ENCODE measurements at regions not wholly inside any gene's neighbourhood (a gene's known extent, or its start where the extent isn't known, plus 50 kb on each side); places are given as distances from the start of the nearest gene placed in this dataset.

GRCh38 chr6:45754432-45754831, 261.2 kb downstream of the CLIC5 start:
- DNase-seq: no peak
- Histone ChIP-seq H3K4me3 (ENCODE audit: low read length in 3 of 3) (no peak overlapping the region), H3K4me1 (ENCODE audit: control insufficient read depth in 2 of 3, insufficient read depth in 2 of 3, low read depth in 1 of 3, low read length in 3 of 3) (no peaks in the 10 kb centered on the region), H3K9me3 (ENCODE audit: control insufficient read depth in 2 of 3, insufficient read depth in 1 of 3, low read length in 3 of 3) (no peaks in the 10 kb centered on the region), H3K27me3 (ENCODE audit: control insufficient read depth, insufficient read depth, low read length) (no peaks in the 10 kb centered on the region), H3K9ac (ENCODE audit: low read length in 3 of 3) (no peak overlapping the region), H3K27ac (ENCODE audit: low read depth in 2 of 2, low read length in 2 of 2) (no peak overlapping the region), H3K36me3 (ENCODE audit: control insufficient read depth in 2 of 3, insufficient read depth in 3 of 3, low read length in 3 of 3) (no peaks in the 10 kb centered on the region)
- FAIRE-seq: no peak
- TF ChIP-seq, protein P1, sequence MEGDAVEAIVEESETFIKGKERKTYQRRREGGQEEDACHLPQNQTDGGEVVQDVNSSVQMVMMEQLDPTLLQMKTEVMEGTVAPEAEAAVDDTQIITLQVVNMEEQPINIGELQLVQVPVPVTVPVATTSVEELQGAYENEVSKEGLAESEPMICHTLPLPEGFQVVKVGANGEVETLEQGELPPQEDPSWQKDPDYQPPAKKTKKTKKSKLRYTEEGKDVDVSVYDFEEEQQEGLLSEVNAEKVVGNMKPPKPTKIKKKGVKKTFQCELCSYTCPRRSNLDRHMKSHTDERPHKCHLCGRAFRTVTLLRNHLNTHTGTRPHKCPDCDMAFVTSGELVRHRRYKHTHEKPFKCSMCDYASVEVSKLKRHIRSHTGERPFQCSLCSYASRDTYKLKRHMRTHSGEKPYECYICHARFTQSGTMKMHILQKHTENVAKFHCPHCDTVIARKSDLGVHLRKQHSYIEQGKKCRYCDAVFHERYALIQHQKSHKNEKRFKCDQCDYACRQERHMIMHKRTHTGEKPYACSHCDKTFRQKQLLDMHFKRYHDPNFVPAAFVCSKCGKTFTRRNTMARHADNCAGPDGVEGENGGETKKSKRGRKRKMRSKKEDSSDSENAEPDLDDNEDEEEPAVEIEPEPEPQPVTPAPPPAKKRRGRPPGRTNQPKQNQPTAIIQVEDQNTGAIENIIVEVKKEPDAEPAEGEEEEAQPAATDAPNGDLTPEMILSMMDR (IDR thresholded peaks at IDR 0.05; ENCODE audit: borderline replicate concordance, extremely low read depth, insufficient read depth): no peak
- intact Hi-C loops (cut with DNase I): no loop called here

DNA sequence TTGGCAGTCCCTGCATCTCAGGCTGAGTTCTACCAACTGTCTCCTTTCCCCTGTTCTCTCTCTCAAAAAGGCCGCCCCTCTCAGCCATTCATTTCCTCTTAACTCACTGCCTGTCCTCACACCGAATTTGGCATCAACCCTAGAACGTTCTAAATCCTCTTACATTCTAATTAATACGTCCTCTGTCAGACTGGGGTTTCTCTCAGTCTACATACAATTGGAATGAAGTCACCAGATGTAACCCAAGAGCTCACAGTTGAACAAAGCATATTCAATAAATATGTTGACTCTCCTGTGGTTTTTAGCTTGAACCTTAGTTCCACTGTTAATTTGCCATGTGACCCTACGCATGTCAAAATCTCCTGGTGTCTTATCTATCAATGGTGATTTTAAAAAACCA, 269.6 kb downstream of the CLIC5 start:
- Histone ChIP-seq H3K27me3 (ENCODE audit: control insufficient read depth, insufficient read depth, low read length) (no peaks in the 10 kb centered on the region), H3K9ac (ENCODE audit: low read length in 3 of 3) (no peak overlapping the region), H3K27ac (ENCODE audit: low read depth in 2 of 2, low read length in 2 of 2) (no peak overlapping the region), H3K4me3 (ENCODE audit: low read length in 3 of 3) (no peak overlapping the region), H3K9me3 (ENCODE audit: control insufficient read depth in 2 of 3, insufficient read depth in 1 of 3, low read length in 3 of 3) (peaks cover 0 to 9% (median 6%) of the 10 kb centered on the region in 3 donors), H3K36me3 (ENCODE audit: control insufficient read depth in 2 of 3, insufficient read depth in 3 of 3, low read length in 3 of 3) (no peaks in the 10 kb centered on the region), H3K4me1 (ENCODE audit: control insufficient read depth in 2 of 3, insufficient read depth in 2 of 3, low read depth in 1 of 3, low read length in 3 of 3) (no peaks in the 10 kb centered on the region)
- DNase-seq (peak in 1 of 5 donors; percentile 34), FAIRE-seq (no peak)
- TF ChIP-seq, protein P1 (IDR thresholded peaks at IDR 0.05; ENCODE audit: borderline replicate concordance, extremely low read depth, insufficient read depth): no peak
- intact Hi-C loops (cut with DNase I): no loop called here

- Histone ChIP-seq H3K4me1 (ENCODE audit: control insufficient read depth in 2 of 3, insufficient read depth in 2 of 3, low read depth in 1 of 3, low read length in 3 of 3) (no peaks in the 10 kb centered on the region), H3K9me3 (ENCODE audit: control insufficient read depth in 2 of 3, insufficient read depth in 1 of 3, low read length in 3 of 3) (peaks cover 0 to 6% (median 2%) of the 10 kb centered on the region in 3 donors), H3K27me3 (ENCODE audit: control insufficient read depth, insufficient read depth, low read length) (no peaks in the 10 kb centered on the region), H3K4me3 (ENCODE audit: low read length in 3 of 3) (no peak overlapping the region), H3K36me3 (ENCODE audit: control insufficient read depth in 2 of 3, insufficient read depth in 3 of 3, low read length in 3 of 3) (no peaks in the 10 kb centered on the region), H3K27ac (ENCODE audit: low read depth in 2 of 2, low read length in 2 of 2) (no peak overlapping the region), H3K9ac (ENCODE audit: low read length in 3 of 3) (no peak overlapping the region)
- no peak for DNase-seq
- intact Hi-C loops (cut with DNase I): no loop called here
- no peak for FAIRE-seq
- TF ChIP-seq, protein P1 (IDR thresholded peaks at IDR 0.05; ENCODE audit: borderline replicate concordance, extremely low read depth, insufficient read depth): no peak
Measured at GRCh38 chr6:45743028-45743615, 272.5 kb downstream of the CLIC5 start.

GRCh38 chr6:45742591-45742990, 273.1 kb downstream of the CLIC5 start:
- H3K36me3 ChIP-seq (ENCODE audit: control insufficient read depth in 2 of 3, insufficient read depth in 3 of 3, low read length in 3 of 3): no peaks in the 10 kb centered on the region
- TF ChIP-seq, protein P1 (IDR thresholded peaks at IDR 0.05; ENCODE audit: borderline replicate concordance, extremely low read depth, insufficient read depth): no peak
- no peak for FAIRE-seq
- DNase-seq: no peak
- peaks cover 0 to under 1% (median 0%) of the 10 kb centered on the region in 3 donors for H3K9me3 ChIP-seq (ENCODE audit: control insufficient read depth in 2 of 3, insufficient read depth in 1 of 3, low read length in 3 of 3)
- H3K4me3 ChIP-seq (ENCODE audit: low read length in 3 of 3): no peak overlapping the region
- H3K4me1 ChIP-seq (ENCODE audit: control insufficient read depth in 2 of 3, insufficient read depth in 2 of 3, low read depth in 1 of 3, low read length in 3 of 3): no peaks in the 10 kb centered on the region
- no peak overlapping the region for H3K9ac ChIP-seq (ENCODE audit: low read length in 3 of 3)
- no peaks in the 10 kb centered on the region for H3K27me3 ChIP-seq (ENCODE audit: control insufficient read depth, insufficient read depth, low read length)
- intact Hi-C loops (cut with DNase I): no loop called here
- no peak overlapping the region for H3K27ac ChIP-seq (ENCODE audit: low read depth in 2 of 2, low read length in 2 of 2)

Measured in kidney (tissue), 13 donors.